ENCODE measurements at regions not wholly inside any gene's neighbourhood (a gene's known extent, or its start where the extent isn't known, plus 50 kb on each side); places are given as distances from the start of the nearest gene placed in this dataset.

- ChIA-PET CTCF (no interaction called here), POLR2A (no interaction called here)
- Histone ChIP-seq H3K36me3 (ENCODE audit: control insufficient read depth in 4 of 4, insufficient read depth in 4 of 4, low read length in 3 of 4) (no peaks in the 10 kb centered on the region), H3K27me3 (replicated peaks in 2 of 5; ENCODE audit: control insufficient read depth in 4 of 5, insufficient read depth in 5 of 5, low read length in 4 of 5) (no peaks in the 10 kb centered on the region), H3K27ac (ENCODE audit: insufficient read depth in 1 of 2, low read depth in 1 of 2, low read length in 2 of 2, poor library complexity in 1 of 2, severe bottlenecking in 2 of 2) (no peak overlapping the region), H3K4me3 (ENCODE audit: control insufficient read depth in 1 of 7, extremely low read depth in 1 of 7, insufficient read depth in 4 of 7, low read depth in 2 of 7, low read length in 6 of 7) (no peak overlapping the region), H3K4me1 (ENCODE audit: control extremely low read depth in 1 of 4, control insufficient read depth in 4 of 4, insufficient read depth in 4 of 4, low read length in 3 of 4) (peaks cover 0 to 3% (median 0%) of the 10 kb centered on the region in 4 experiments), H3K9me3 (ENCODE audit: control extremely low read depth in 1 of 5, control insufficient read depth in 4 of 5, insufficient read depth in 2 of 5, low read depth in 1 of 5, low read length in 4 of 5) (peaks cover 0 to 6% (median 0%) of the 10 kb centered on the region in 5 experiments)
- DNase-seq, result no peak
Measured at GRCh38 chr20:60171313-60171712, 213.1 kb downstream of the CDH26 start.

DNA sequence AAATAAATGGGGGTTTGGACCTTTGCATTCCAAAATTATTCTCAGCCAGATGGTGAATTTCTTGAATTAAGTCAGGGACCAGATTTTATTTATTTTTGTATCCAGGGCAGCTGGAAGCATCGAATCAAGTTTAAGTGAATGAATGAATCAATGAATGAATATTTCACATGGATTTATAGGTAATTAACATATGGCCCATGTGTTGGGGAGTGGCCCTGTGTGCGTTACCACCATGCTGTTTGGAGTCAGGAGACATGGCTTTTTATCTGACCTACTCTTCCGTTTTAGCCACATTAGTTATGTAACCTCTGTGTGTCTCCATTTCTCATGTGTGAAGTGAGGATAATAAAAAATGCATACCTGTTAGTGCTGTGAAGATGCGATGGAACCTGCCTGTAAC is 213.5 kb downstream of the CDH26 start:
- Histone ChIP-seq H3K4me3 (ENCODE audit: control insufficient read depth in 1 of 7, extremely low read depth in 1 of 7, insufficient read depth in 4 of 7, low read depth in 2 of 7, low read length in 6 of 7) (no peak overlapping the region), H3K36me3 (ENCODE audit: control insufficient read depth in 4 of 4, insufficient read depth in 4 of 4, low read length in 3 of 4) (no peaks in the 10 kb centered on the region), H3K27ac (ENCODE audit: insufficient read depth in 1 of 2, low read depth in 1 of 2, low read length in 2 of 2, poor library complexity in 1 of 2, severe bottlenecking in 2 of 2) (no peak overlapping the region), H3K9me3 (ENCODE audit: control extremely low read depth in 1 of 5, control insufficient read depth in 4 of 5, insufficient read depth in 2 of 5, low read depth in 1 of 5, low read length in 4 of 5) (peaks cover 0 to 6% (median 0%) of the 10 kb centered on the region in 5 experiments), H3K4me1 (ENCODE audit: control extremely low read depth in 1 of 4, control insufficient read depth in 4 of 4, insufficient read depth in 4 of 4, low read length in 3 of 4) (peaks cover 0 to 3% (median 0%) of the 10 kb centered on the region in 4 experiments), H3K27me3 (replicated peaks in 2 of 5; ENCODE audit: control insufficient read depth in 4 of 5, insufficient read depth in 5 of 5, low read length in 4 of 5) (no peaks in the 10 kb centered on the region)
- WGBS (ENCODE audit: insufficient coverage), result 100% methylated on average over 2 of the region's 4 CpGs
- ChIA-PET POLR2A (no interaction called here), CTCF (no interaction called here)
- no peak for DNase-seq

DNA sequence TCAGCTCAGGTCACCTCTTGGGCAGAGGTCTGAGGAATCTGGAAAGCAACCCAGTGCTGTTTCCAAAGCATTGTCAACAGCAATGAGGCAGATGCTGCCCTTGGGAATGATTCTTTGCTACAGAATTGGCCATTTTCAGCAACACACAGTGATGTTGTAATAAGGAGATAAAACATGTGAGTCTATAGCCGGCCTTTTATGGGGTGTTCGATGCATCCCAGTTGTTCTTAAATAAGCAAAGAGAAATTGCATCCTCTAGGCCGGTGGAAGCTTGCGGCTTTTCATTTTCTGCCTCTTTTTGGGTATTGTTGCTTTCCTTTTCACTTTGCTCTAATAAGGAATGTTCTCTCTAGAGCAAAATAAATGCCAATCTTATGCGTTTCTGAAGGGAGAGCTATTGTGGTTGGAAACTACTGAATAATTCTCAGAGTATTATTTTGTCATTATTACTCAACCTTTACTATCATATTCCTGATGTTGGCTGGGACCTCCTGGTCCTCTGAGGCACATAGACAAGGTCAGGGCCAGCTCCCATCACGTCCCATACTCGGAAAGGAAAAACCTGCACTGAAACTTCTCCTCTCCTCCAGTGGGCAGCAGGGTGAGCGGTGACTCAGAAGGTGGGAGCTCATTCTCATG is 214.2 kb downstream of the CDH26 start:
- H3K27ac ChIP-seq (ENCODE audit: insufficient read depth in 1 of 2, low read depth in 1 of 2, low read length in 2 of 2, poor library complexity in 1 of 2, severe bottlenecking in 2 of 2), result no peak overlapping the region
- H3K4me1 ChIP-seq (ENCODE audit: control extremely low read depth in 1 of 4, control insufficient read depth in 4 of 4, insufficient read depth in 4 of 4, low read length in 3 of 4), result peaks cover 0 to 3% (median 0%) of the 10 kb centered on the region in 4 experiments
- CTCF ChIA-PET, result no interaction called here
- no peaks in the 10 kb centered on the region for H3K27me3 ChIP-seq (replicated peaks in 2 of 5; ENCODE audit: control insufficient read depth in 4 of 5, insufficient read depth in 5 of 5, low read length in 4 of 5)
- no peak overlapping the region for H3K4me3 ChIP-seq (ENCODE audit: control insufficient read depth in 1 of 7, extremely low read depth in 1 of 7, insufficient read depth in 4 of 7, low read depth in 2 of 7, low read length in 6 of 7)
- H3K36me3 ChIP-seq (ENCODE audit: control insufficient read depth in 4 of 4, insufficient read depth in 4 of 4, low read length in 3 of 4), result no peaks in the 10 kb centered on the region
- no peak for DNase-seq
- POLR2A ChIA-PET, result no interaction called here
- peaks cover 0 to 6% (median 0%) of the 10 kb centered on the region in 5 experiments for H3K9me3 ChIP-seq (ENCODE audit: control extremely low read depth in 1 of 5, control insufficient read depth in 4 of 5, insufficient read depth in 2 of 5, low read depth in 1 of 5, low read length in 4 of 5)
- 97% methylated on average over 4 of the region's 8 CpGs for WGBS (ENCODE audit: insufficient coverage)

DNA sequence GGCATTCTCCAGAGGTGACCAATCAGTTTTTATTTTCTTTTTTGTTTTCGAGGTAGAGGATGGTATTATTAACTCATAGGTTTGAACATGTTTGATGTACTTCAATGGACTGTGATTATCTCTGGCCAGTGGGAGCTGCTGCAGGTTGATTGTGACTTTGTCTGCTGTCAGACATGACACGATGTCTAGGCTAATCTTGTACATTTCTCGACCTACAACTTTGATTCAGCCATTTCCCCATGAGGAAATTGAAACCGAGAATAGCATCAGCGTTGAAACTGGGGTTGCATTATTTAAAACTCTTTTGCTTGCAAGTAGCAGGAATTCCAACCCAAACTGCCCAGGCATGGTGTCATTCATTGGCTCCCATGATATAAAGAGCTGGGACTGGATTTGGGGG is 218.9 kb downstream of the CDH26 start:
- DNase-seq, result no peak
- 92% methylated on average over 4 of the region's 5 CpGs for WGBS (ENCODE audit: insufficient coverage)
- no peaks in the 10 kb centered on the region for H3K4me1 ChIP-seq (ENCODE audit: control extremely low read depth in 1 of 4, control insufficient read depth in 4 of 4, insufficient read depth in 4 of 4, low read length in 3 of 4)
- H3K36me3 ChIP-seq (ENCODE audit: control insufficient read depth in 4 of 4, insufficient read depth in 4 of 4, low read length in 3 of 4), result no peaks in the 10 kb centered on the region
- H3K4me3 ChIP-seq (ENCODE audit: control insufficient read depth in 1 of 7, extremely low read depth in 1 of 7, insufficient read depth in 4 of 7, low read depth in 2 of 7, low read length in 6 of 7), result no peak overlapping the region
- H3K27ac ChIP-seq (ENCODE audit: insufficient read depth in 1 of 2, low read depth in 1 of 2, low read length in 2 of 2, poor library complexity in 1 of 2, severe bottlenecking in 2 of 2), result no peak overlapping the region
- ChIA-PET CTCF (no interaction called here), POLR2A (no interaction called here)
- H3K27me3 ChIP-seq (replicated peaks in 2 of 5; ENCODE audit: control insufficient read depth in 4 of 5, insufficient read depth in 5 of 5, low read length in 4 of 5), result no peaks in the 10 kb centered on the region
- H3K9me3 ChIP-seq (ENCODE audit: control extremely low read depth in 1 of 5, control insufficient read depth in 4 of 5, insufficient read depth in 2 of 5, low read depth in 1 of 5, low read length in 4 of 5), result peaks cover 0 to 6% (median 0%) of the 10 kb centered on the region in 5 experiments

- no peaks in the 10 kb centered on the region for H3K27me3 ChIP-seq (replicated peaks in 2 of 5; ENCODE audit: control insufficient read depth in 4 of 5, insufficient read depth in 5 of 5, low read length in 4 of 5)
- H3K9me3 ChIP-seq (ENCODE audit: control extremely low read depth in 1 of 5, control insufficient read depth in 4 of 5, insufficient read depth in 2 of 5, low read depth in 1 of 5, low read length in 4 of 5), result peaks cover 0 to 5% (median 0%) of the 10 kb centered on the region in 5 experiments
- no peaks in the 10 kb centered on the region for H3K4me1 ChIP-seq (ENCODE audit: control extremely low read depth in 1 of 4, control insufficient read depth in 4 of 4, insufficient read depth in 4 of 4, low read length in 3 of 4)
- 100% methylated on average over 3 of the region's 5 CpGs for WGBS (ENCODE audit: insufficient coverage)
- ChIA-PET POLR2A (no interaction called here), CTCF (no interaction called here)
- no peaks in the 10 kb centered on the region for H3K36me3 ChIP-seq (ENCODE audit: control insufficient read depth in 4 of 4, insufficient read depth in 4 of 4, low read length in 3 of 4)
- no peak overlapping the region for H3K27ac ChIP-seq (ENCODE audit: insufficient read depth in 1 of 2, low read depth in 1 of 2, low read length in 2 of 2, poor library complexity in 1 of 2, severe bottlenecking in 2 of 2)
- no peak overlapping the region for H3K4me3 ChIP-seq (ENCODE audit: control insufficient read depth in 1 of 7, extremely low read depth in 1 of 7, insufficient read depth in 4 of 7, low read depth in 2 of 7, low read length in 6 of 7)
- no peak for DNase-seq
Measured at GRCh38 chr20:60180986-60181385, 222.8 kb downstream of the CDH26 start.

DNA sequence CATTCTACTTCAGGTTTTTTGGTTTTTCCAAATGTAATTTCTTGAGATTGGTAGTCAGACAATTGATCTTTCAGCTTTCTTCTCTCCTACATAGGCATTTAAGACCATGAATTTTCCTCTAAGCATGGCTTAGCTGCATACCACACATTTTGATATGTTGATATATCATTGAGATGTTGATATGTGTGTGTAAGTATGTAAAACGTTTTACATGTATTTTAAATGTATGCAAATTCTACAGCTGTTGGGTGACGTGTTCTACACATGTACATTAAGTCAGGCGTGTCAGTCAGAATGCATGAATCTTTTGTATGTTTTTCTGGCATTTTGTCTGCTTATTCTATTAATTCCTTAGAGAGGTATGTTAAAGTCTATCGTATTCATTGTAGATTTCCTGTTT is 228.2 kb downstream of the CDH26 start:
- ChIA-PET POLR2A (no interaction called here), CTCF (interaction anchor here (1.3 kb wide), 1 partner anchor 20 kb away, joined by 6 read pairs; no protein-coding TSS in a partner anchor)
- WGBS (ENCODE audit: insufficient coverage), result 92% methylated on average over 2 of the region's 4 CpGs
- H3K4me1 ChIP-seq (ENCODE audit: control extremely low read depth in 1 of 4, control insufficient read depth in 4 of 4, insufficient read depth in 4 of 4, low read length in 3 of 4), result no peaks in the 10 kb centered on the region
- H3K27me3 ChIP-seq (replicated peaks in 2 of 5; ENCODE audit: control insufficient read depth in 4 of 5, insufficient read depth in 5 of 5, low read length in 4 of 5), result no peaks in the 10 kb centered on the region
- no peak overlapping the region for H3K27ac ChIP-seq (ENCODE audit: insufficient read depth in 1 of 2, low read depth in 1 of 2, low read length in 2 of 2, poor library complexity in 1 of 2, severe bottlenecking in 2 of 2)
- H3K36me3 ChIP-seq (ENCODE audit: control insufficient read depth in 4 of 4, insufficient read depth in 4 of 4, low read length in 3 of 4), result no peaks in the 10 kb centered on the region
- no peak for DNase-seq
- H3K4me3 ChIP-seq (ENCODE audit: control insufficient read depth in 1 of 7, extremely low read depth in 1 of 7, insufficient read depth in 4 of 7, low read depth in 2 of 7, low read length in 6 of 7), result no peak overlapping the region
- H3K9me3 ChIP-seq (ENCODE audit: control extremely low read depth in 1 of 5, control insufficient read depth in 4 of 5, insufficient read depth in 2 of 5, low read depth in 1 of 5, low read length in 4 of 5), result peaks cover 0 to 5% (median 0%) of the 10 kb centered on the region in 5 experiments

- no peak overlapping the region for H3K4me3 ChIP-seq (ENCODE audit: control insufficient read depth in 1 of 7, extremely low read depth in 1 of 7, insufficient read depth in 4 of 7, low read depth in 2 of 7, low read length in 6 of 7)
- no peak overlapping the region for H3K27ac ChIP-seq (ENCODE audit: insufficient read depth in 1 of 2, low read depth in 1 of 2, low read length in 2 of 2, poor library complexity in 1 of 2, severe bottlenecking in 2 of 2)
- no peaks in the 10 kb centered on the region for H3K4me1 ChIP-seq (ENCODE audit: control extremely low read depth in 1 of 4, control insufficient read depth in 4 of 4, insufficient read depth in 4 of 4, low read length in 3 of 4)
- H3K9me3 ChIP-seq (ENCODE audit: control extremely low read depth in 1 of 5, control insufficient read depth in 4 of 5, insufficient read depth in 2 of 5, low read depth in 1 of 5, low read length in 4 of 5), result peaks cover 0 to 5% (median 0%) of the 10 kb centered on the region in 5 experiments
- no peak for DNase-seq
- no peaks in the 10 kb centered on the region for H3K36me3 ChIP-seq (ENCODE audit: control insufficient read depth in 4 of 4, insufficient read depth in 4 of 4, low read length in 3 of 4)
- CTCF ChIA-PET, result no interaction called here
- H3K27me3 ChIP-seq (replicated peaks in 2 of 5; ENCODE audit: control insufficient read depth in 4 of 5, insufficient read depth in 5 of 5, low read length in 4 of 5), result no peaks in the 10 kb centered on the region
- POLR2A ChIA-PET, result no interaction called here
Measured at GRCh38 chr20:60187683-60188082, 229.5 kb downstream of the CDH26 start.

Data from common myeloid progenitor, CD34-positive (primary cell).